GM18907 (cell line): ENCODE measurements at regions not wholly inside any gene's neighbourhood (a gene's known extent, or its start where the extent isn't known, plus 50 kb on each side); places are given as distances from the start of the nearest gene placed in this dataset.

ENCODE experiments used
- ATAC-seq: cut with Tn5 transposase; IDR thresholded peaks from one replicate; pipeline ENCODE4 v1.9.1; 2021; ENCODE audit warnings: mild to moderate bottlenecking, moderate library complexity; ENCODE audit not compliant: unreplicated experiment

GRCh38 chr7:41383596-41383995, 319.3 kb downstream of the INHBA start:
- no peak for ATAC-seq

GRCh38 chr7:41378156-41378555, 324.7 kb downstream of the INHBA start:
- ATAC-seq, result no peak

- no peak for ATAC-seq
Observed at GRCh38 chr7:41375582-41375981, 327.3 kb downstream of the INHBA start.

GRCh38 chr7:41374150-41374848, 328.6 kb downstream of the INHBA start:
- no peak for ATAC-seq

- no peak for ATAC-seq
Observed at GRCh38 chr7:41367967-41368882, 334.7 kb downstream of the INHBA start.

- no peak for ATAC-seq
Observed at GRCh38 chr7:41351091-41351490, 351.8 kb downstream of the INHBA start.

- ATAC-seq, result no peak
Observed at GRCh38 chr7:41346878-41347277, 356.0 kb downstream of the INHBA start.

GRCh38 chr7:41339913-41340676, 362.8 kb downstream of the INHBA start:
- ATAC-seq, result no peak

- ATAC-seq, result no peak
Observed at GRCh38 chr7:41336981-41337380, 365.9 kb downstream of the INHBA start.

- ATAC-seq, result no peak
Observed at GRCh38 chr7:41336455-41336952, 366.4 kb downstream of the INHBA start.

- ATAC-seq, result no peak
Observed at GRCh38 chr7:41334071-41334862, 368.6 kb downstream of the INHBA start.

- ATAC-seq, result no peak
Observed at GRCh38 chr7:41333511-41333910, 369.4 kb downstream of the INHBA start.

GRCh38 chr7:41331194-41331593, 371.7 kb downstream of the INHBA start:
- no peak for ATAC-seq

GRCh38 chr7:41328544-41328943, 374.3 kb downstream of the INHBA start:
- ATAC-seq, result no peak

GRCh38 chr7:41328131-41328530, 374.8 kb downstream of the INHBA start:
- no peak for ATAC-seq

GRCh38 chr7:41326616-41327015, 376.3 kb downstream of the INHBA start:
- no peak for ATAC-seq

GRCh38 chr7:41323806-41324205, 379.1 kb downstream of the INHBA start:
- no peak for ATAC-seq

- ATAC-seq, result no peak
Observed at GRCh38 chr7:41319581-41319980, 383.3 kb downstream of the INHBA start.

GRCh38 chr7:41316410-41316809, 386.5 kb downstream of the INHBA start:
- ATAC-seq, result no peak

- no peak for ATAC-seq
Observed at GRCh38 chr7:41315764-41316163, 387.1 kb downstream of the INHBA start.
